ENCODE measurements at regions not wholly inside any gene's neighbourhood (a gene's known extent, or its start where the extent isn't known, plus 50 kb on each side); places are given as distances from the start of the nearest gene placed in this dataset.
A peak's percentile ranks its signal among the peaks of the same experiment; 100 is the strongest.

- Mint-ChIP-seq H3K4me3 (no peak overlapping the region), H3K27me3 (no peaks in the 10 kb centered on the region), H3K36me3 (ENCODE audit: insufficient read depth) (no peaks in the 10 kb centered on the region), H3K9me3 (no peaks in the 10 kb centered on the region), H3K27ac (ENCODE audit: low read depth) (peak overlapping the region; percentile 49), H3K4me1 (peaks cover 6% of the 10 kb centered on the region)
- no peak for DNase-seq (ENCODE audit: low spot score in 2 of 2)
- no peak for ATAC-seq (replicated peaks; ENCODE audit: extremely low read depth, poor library complexity, severe bottlenecking)
Observed at GRCh38 chr6:170051229-170052172, 239.4 kb downstream of the DLL1 start.

GRCh38 chr6:170050591-170051041 lies 240.3 kb downstream of the DLL1 start:
- H3K27ac Mint-ChIP-seq (ENCODE audit: low read depth), result no peak overlapping the region
- no peaks in the 10 kb centered on the region for H3K9me3 Mint-ChIP-seq
- H3K27me3 Mint-ChIP-seq, result no peaks in the 10 kb centered on the region
- DNase-seq (ENCODE audit: low spot score in 2 of 2) (no peak), ATAC-seq (replicated peaks; ENCODE audit: extremely low read depth, poor library complexity, severe bottlenecking) (no peak)
- peaks cover 2% of the 10 kb centered on the region for H3K36me3 Mint-ChIP-seq (ENCODE audit: insufficient read depth)
- no peak overlapping the region for H3K4me3 Mint-ChIP-seq
- H3K4me1 Mint-ChIP-seq, result peaks cover 6% of the 10 kb centered on the region

- no peak overlapping the region for H3K4me3 Mint-ChIP-seq
Observed at GRCh38 chr6:170049641-170050561, 241.0 kb downstream of the DLL1 start.

GRCh38 chr6:170048615-170049256 lies 242.1 kb downstream of the DLL1 start:
- Mint-ChIP-seq H3K4me3 (no peak overlapping the region), H3K9me3 (no peaks in the 10 kb centered on the region), H3K27ac (ENCODE audit: low read depth) (no peak overlapping the region), H3K36me3 (ENCODE audit: insufficient read depth) (peaks cover 2% of the 10 kb centered on the region), H3K27me3 (no peaks in the 10 kb centered on the region), H3K4me1 (peaks cover 6% of the 10 kb centered on the region)
- ATAC-seq (replicated peaks; ENCODE audit: extremely low read depth, poor library complexity, severe bottlenecking), result no peak
- no peak for DNase-seq (ENCODE audit: low spot score in 2 of 2)

More at GRCh38 chr6:170049641-170050561, 241.0 kb downstream of the DLL1 start:
- Mint-ChIP-seq H3K36me3 (ENCODE audit: insufficient read depth) (peaks cover 2% of the 10 kb centered on the region), H3K27ac (ENCODE audit: low read depth) (no peak overlapping the region), H3K9me3 (no peaks in the 10 kb centered on the region), H3K27me3 (no peaks in the 10 kb centered on the region), H3K4me1 (peaks cover 6% of the 10 kb centered on the region)
- ATAC-seq (replicated peaks; ENCODE audit: extremely low read depth, poor library complexity, severe bottlenecking) (no peak), DNase-seq (ENCODE audit: low spot score in 2 of 2) (no peak)

GRCh38 chr6:170047823-170048222 lies 243.1 kb downstream of the DLL1 start:
- no peak overlapping the region for H3K4me3 Mint-ChIP-seq
- no peaks in the 10 kb centered on the region for H3K27me3 Mint-ChIP-seq
- no peak for ATAC-seq (replicated peaks; ENCODE audit: extremely low read depth, poor library complexity, severe bottlenecking)
- peaks cover 2% of the 10 kb centered on the region for H3K36me3 Mint-ChIP-seq (ENCODE audit: insufficient read depth)
- DNase-seq (ENCODE audit: low spot score in 2 of 2), result no peak
- H3K9me3 Mint-ChIP-seq, result no peaks in the 10 kb centered on the region
- H3K27ac Mint-ChIP-seq (ENCODE audit: low read depth), result no peak overlapping the region
- peaks cover 6% of the 10 kb centered on the region for H3K4me1 Mint-ChIP-seq

GRCh38 chr6:170046791-170047626 lies 243.9 kb downstream of the DLL1 start:
- DNase-seq (ENCODE audit: low spot score in 2 of 2) (no peak), ATAC-seq (replicated peaks; ENCODE audit: extremely low read depth, poor library complexity, severe bottlenecking) (no peak)
- Mint-ChIP-seq H3K4me1 (peaks cover 6% of the 10 kb centered on the region), H3K4me3 (no peak overlapping the region), H3K27me3 (peaks cover 4% of the 10 kb centered on the region), H3K9me3 (no peaks in the 10 kb centered on the region), H3K36me3 (ENCODE audit: insufficient read depth) (peaks cover 2% of the 10 kb centered on the region), H3K27ac (ENCODE audit: low read depth) (no peak overlapping the region)

- DNase-seq (ENCODE audit: low spot score in 2 of 2) (no peak), ATAC-seq (replicated peaks; ENCODE audit: extremely low read depth, poor library complexity, severe bottlenecking) (no peak)
- Mint-ChIP-seq H3K27me3 (peaks cover 13% of the 10 kb centered on the region), H3K4me1 (peaks cover 6% of the 10 kb centered on the region), H3K36me3 (ENCODE audit: insufficient read depth) (peaks cover 2% of the 10 kb centered on the region), H3K9me3 (no peaks in the 10 kb centered on the region), H3K4me3 (no peak overlapping the region), H3K27ac (ENCODE audit: low read depth) (no peak overlapping the region)
Observed at GRCh38 chr6:170045981-170046667, 244.8 kb downstream of the DLL1 start.

- Mint-ChIP-seq H3K27me3 (peaks cover 19% of the 10 kb centered on the region), H3K4me3 (no peak overlapping the region), H3K36me3 (ENCODE audit: insufficient read depth) (peaks cover 2% of the 10 kb centered on the region), H3K4me1 (peaks cover 6% of the 10 kb centered on the region), H3K27ac (ENCODE audit: low read depth) (no peak overlapping the region), H3K9me3 (no peaks in the 10 kb centered on the region)
- ATAC-seq (replicated peaks; ENCODE audit: extremely low read depth, poor library complexity, severe bottlenecking), result no peak
- DNase-seq (ENCODE audit: low spot score in 2 of 2), result no peak
Observed at GRCh38 chr6:170045563-170045960, 245.3 kb downstream of the DLL1 start.

- Mint-ChIP-seq H3K27ac (ENCODE audit: low read depth) (no peak overlapping the region), H3K9me3 (no peaks in the 10 kb centered on the region), H3K4me3 (no peak overlapping the region), H3K4me1 (peaks cover 6% of the 10 kb centered on the region), H3K27me3 (peaks cover 24% of the 10 kb centered on the region), H3K36me3 (ENCODE audit: insufficient read depth) (peaks cover 2% of the 10 kb centered on the region)
- DNase-seq (ENCODE audit: low spot score in 2 of 2) (no peak), ATAC-seq (replicated peaks; ENCODE audit: extremely low read depth, poor library complexity, severe bottlenecking) (no peak)
Observed at GRCh38 chr6:170044836-170045562, 245.9 kb downstream of the DLL1 start.

- H3K4me3 Mint-ChIP-seq, result no peak overlapping the region
- no peak for DNase-seq (ENCODE audit: low spot score in 2 of 2)
- H3K9me3 Mint-ChIP-seq, result no peaks in the 10 kb centered on the region
- H3K4me1 Mint-ChIP-seq, result peaks cover 2% of the 10 kb centered on the region
- ATAC-seq (replicated peaks; ENCODE audit: extremely low read depth, poor library complexity, severe bottlenecking), result no peak
- peaks cover 3% of the 10 kb centered on the region for H3K36me3 Mint-ChIP-seq (ENCODE audit: insufficient read depth)
- peaks cover 33% of the 10 kb centered on the region for H3K27me3 Mint-ChIP-seq
- H3K27ac Mint-ChIP-seq (ENCODE audit: low read depth), result no peak overlapping the region
Observed at GRCh38 chr6:170043881-170044790, 246.7 kb downstream of the DLL1 start.
